TTC549 (cell line): ENCODE measurements at regions not wholly inside any gene's neighbourhood (a gene's known extent, or its start where the extent isn't known, plus 50 kb on each side); places are given as distances from the start of the nearest gene placed in this dataset.
"Not testable (repeated sequence)": the region's sequence is repeated elsewhere in the genome, so short reads cannot be mapped to it uniquely, and the experiment has no call there.

Experiments
- FAIRE-seq: peaks from 2 replicates; lab custom pipeline; 2012; peaks lifted over from hg19 to GRCh38; lab: Jason Lieb, UNC

- FAIRE-seq, result no peak
Observed at GRCh38 chr14:46433381-46433780, 218.2 kb downstream of the RPL10L start.

- FAIRE-seq, result no peak
Observed at GRCh38 chr14:46432516-46432915, 219.1 kb downstream of the RPL10L start.

GRCh38 chr14:46417066-46417465, 234.5 kb downstream of the RPL10L start:
- FAIRE-seq, result no peak

- no peak for FAIRE-seq
Observed at GRCh38 chr14:46404865-46405811, 246.4 kb downstream of the RPL10L start.

- FAIRE-seq, result not testable (repeated sequence)
Observed at GRCh38 chr14:46402001-46402690, 249.4 kb downstream of the RPL10L start.

GRCh38 chr14:46401066-46401465, 250.5 kb downstream of the RPL10L start:
- FAIRE-seq, result no peak

GRCh38 chr14:46399049-46399448, 252.5 kb downstream of the RPL10L start:
- FAIRE-seq, result no peak

- FAIRE-seq, result no peak
Observed at GRCh38 chr14:46384611-46385010, 267.0 kb downstream of the RPL10L start.

- FAIRE-seq, result no peak
Observed at GRCh38 chr14:46381674-46382073, 269.9 kb downstream of the RPL10L start.

GRCh38 chr14:46378248-46378647, 273.3 kb downstream of the RPL10L start:
- no peak for FAIRE-seq

- no peak for FAIRE-seq
Observed at GRCh38 chr14:46377305-46377704, 274.3 kb downstream of the RPL10L start.

- no peak for FAIRE-seq
Observed at GRCh38 chr14:46369391-46369790, 282.2 kb downstream of the RPL10L start.

- no peak for FAIRE-seq
Observed at GRCh38 chr14:46368275-46368674, 283.3 kb downstream of the RPL10L start.

GRCh38 chr14:46352844-46353243, 298.7 kb downstream of the RPL10L start:
- no peak for FAIRE-seq

- FAIRE-seq, result no peak
Observed at GRCh38 chr14:46344327-46344937, 307.1 kb downstream of the RPL10L start.

GRCh38 chr14:46325777-46326176, 325.8 kb downstream of the RPL10L start:
- FAIRE-seq, result no peak

- no peak for FAIRE-seq
Observed at GRCh38 chr14:46325157-46325556, 326.4 kb downstream of the RPL10L start.

GRCh38 chr14:46323404-46323762, 328.2 kb downstream of the RPL10L start:
- no peak for FAIRE-seq

GRCh38 chr14:46322730-46323403, 328.7 kb downstream of the RPL10L start:
- no peak for FAIRE-seq

GRCh38 chr14:46322076-46322475, 329.5 kb downstream of the RPL10L start:
- no peak for FAIRE-seq

GRCh38 chr14:46306267-46306666, 345.3 kb downstream of the RPL10L start:
- FAIRE-seq, result no peak

GRCh38 chr14:46300765-46301164, 350.8 kb downstream of the RPL10L start:
- FAIRE-seq, result no peak

GRCh38 chr14:46290706-46291105, 360.9 kb downstream of the RPL10L start:
- FAIRE-seq, result no peak
